ENCODE measurements at regions not wholly inside any gene's neighbourhood (a gene's known extent, or its start where the extent isn't known, plus 50 kb on each side); places are given as distances from the start of the nearest gene placed in this dataset.

DNA sequence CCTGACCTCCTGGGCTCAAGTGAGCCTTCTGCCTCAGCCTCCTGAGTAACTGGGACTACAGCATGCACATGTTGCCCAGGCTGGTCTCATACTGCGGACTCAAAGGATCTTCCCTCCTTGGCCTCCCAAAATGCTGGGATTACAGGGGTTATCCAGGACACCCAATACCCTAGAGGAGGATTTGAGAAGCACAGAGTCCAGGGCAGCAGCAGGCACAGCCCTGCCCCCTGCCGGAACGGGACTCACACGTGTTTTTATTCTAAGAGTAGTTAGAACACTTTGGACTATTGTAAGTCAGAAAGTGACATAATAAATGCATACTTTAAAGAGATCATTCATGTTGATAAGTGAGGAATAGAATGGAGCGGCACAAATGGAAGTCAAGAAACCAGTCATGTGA, 80.2 kb downstream of the C6orf118 start:
- no peak for DNase-seq

DNA sequence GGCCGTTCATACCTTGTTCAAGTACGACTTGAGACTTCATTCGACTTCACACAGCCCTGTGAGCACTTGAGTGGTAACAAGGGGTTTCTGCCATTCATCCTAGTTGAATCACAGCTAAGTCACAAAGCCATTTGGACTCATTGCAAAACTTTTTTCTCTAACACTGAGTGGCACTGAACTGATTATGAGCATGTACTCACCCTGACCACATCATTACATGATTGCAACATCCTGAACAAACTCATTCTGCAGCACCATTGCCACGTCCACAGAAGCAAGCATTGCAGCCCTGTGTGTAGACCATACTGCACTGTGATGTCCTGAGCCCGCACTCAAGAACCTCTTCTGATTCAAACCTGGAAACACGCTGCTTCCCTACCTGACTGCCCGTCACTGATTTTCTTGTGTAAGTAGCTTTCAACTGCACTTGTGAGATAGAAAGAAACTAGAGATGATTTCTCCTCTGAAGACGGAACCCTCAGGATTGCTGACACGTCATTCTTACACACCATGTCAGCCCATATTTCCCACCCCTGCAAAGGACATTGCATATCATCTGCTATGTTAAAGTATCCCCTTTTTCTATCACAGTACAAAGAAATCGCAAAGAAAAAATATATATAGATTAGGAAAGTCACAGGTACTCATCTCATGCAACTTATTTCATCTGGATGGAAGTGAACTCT, 81.6 kb downstream of the C6orf118 start:
- no peak for DNase-seq

DNA sequence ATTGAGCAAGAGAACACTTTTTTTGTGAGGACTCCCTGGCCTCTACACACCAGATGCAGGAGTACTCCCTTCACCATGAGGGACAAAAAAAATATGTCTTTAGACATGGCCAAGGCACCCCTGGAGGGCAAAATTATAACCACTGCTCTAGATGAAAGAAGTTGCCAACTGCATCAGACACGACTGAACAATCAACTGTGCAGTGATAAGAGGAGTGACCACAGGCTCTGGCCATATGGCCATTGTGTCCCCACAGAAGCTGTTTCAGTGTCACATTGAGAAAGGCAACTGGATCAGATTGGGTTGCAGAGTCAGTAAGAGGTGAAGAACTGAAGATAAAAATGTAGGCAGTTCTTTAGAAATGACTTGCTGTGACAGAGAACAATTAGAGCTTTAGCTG, 85.7 kb downstream of the C6orf118 start:
- no peak for DNase-seq

DNA sequence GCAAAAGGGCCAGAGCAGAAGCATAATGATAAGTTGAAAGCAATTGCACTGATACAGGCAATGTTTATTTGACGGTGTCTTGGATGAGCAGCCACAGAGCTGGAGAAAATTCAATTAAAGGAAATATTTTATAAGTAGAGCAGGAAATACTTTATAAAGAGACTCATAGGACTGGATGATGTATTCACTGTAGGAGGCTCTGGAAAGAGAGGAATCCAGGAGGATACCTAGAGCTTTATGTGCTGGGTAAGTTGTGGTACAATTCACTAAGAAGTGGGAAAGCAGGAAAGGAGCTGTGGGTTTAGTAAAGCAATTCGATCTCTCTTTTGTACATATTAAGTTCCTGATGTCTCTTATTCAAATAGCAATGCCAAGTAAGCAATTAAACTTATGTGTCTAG, 86.3 kb downstream of the C6orf118 start:
- no peak for DNase-seq

DNA sequence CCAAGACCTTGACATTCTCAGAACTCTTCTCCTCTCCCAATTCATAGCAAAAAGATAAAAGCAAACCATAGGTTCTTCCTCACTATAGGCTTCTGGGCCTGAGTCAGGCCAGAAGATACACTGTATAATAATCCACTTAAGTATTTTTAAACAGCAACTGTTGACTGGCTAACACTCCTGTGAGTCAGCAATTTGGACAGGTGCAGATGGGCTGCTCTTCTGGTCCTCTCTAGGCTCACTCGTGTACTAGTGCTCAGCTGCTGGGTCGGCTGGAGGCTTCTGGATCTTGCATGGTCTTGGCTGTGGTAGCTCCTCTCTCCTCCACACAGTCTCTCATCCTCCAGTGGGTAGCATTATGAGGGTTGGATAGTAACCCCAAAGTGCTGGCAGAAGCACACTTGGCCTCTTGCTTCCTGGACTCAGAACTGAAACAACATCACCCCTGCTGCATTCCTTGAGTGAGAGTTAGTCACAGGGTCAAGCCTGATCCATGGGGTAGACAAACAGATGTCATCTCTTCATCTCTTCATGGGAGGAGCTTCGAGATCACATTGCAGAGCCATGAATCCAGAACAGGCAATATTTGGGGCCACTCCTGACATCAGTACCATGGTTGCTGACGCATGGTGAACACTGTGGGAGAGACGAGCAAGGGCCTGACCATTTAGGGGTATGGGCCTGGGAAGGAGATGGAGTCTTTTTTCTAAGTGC, 86.9 kb downstream of the C6orf118 start:
- DNase-seq = no peak

GRCh38 chr6:165220045-165220444, 89.4 kb downstream of the C6orf118 start:
- DNase-seq = no peak

- no peak for DNase-seq
These were observed 89.8 kb downstream of the C6orf118 start for GRCh38 chr6:165219629-165220028.

- DNase-seq = no peak
These were observed 90.6 kb downstream of the C6orf118 start for GRCh38 chr6:165218829-165219228.

- DNase-seq = no peak
These were observed 102.6 kb downstream of the C6orf118 start for GRCh38 chr6:165206798-165207197.

GRCh38 chr6:165205632-165206031, 103.8 kb downstream of the C6orf118 start:
- no peak for DNase-seq

- no peak for DNase-seq
These were observed 104.4 kb downstream of the C6orf118 start for GRCh38 chr6:165204807-165205545.

DNA sequence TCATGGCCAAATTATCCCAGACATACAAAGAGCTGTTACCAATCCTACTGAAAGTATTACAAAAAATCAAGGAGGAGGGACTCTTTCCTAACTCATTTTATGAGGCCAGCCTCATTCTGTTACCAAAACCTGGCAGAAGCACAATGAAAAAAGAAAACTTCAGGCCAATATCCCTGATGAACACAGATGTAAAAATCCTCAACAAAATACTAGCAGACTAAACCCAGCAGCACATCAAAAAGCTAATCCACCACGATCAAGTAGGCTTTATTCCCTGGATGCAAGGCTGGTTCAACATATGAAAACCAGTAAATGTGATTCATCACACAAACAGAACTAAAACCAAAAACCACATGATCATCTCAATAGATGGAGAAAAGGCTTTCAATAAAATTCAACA, 109.2 kb downstream of the C6orf118 start:
- DNase-seq = no peak

DNA sequence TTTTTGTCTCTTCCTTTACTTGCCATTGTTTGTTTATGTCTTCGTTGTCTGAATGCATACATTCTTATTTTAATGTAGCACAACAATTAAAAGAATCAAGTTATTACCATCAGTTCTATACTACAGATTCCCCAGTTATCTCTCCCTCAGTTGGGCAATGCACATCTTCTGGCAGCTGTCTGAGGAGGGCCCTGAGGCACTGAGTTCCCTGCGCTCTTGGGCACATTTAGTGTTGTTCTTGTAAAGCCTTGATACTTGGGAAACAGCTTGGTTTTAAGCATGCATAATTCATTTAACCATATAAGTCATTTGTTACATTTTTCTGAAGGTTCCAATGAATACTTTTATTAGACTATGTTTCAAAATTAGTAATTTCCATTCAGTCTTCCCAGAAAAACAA, 117.9 kb downstream of the C6orf118 start:
- no peak for DNase-seq

GRCh38 chr6:165186441-165187205, 122.8 kb downstream of the C6orf118 start:
- no peak for DNase-seq

DNA sequence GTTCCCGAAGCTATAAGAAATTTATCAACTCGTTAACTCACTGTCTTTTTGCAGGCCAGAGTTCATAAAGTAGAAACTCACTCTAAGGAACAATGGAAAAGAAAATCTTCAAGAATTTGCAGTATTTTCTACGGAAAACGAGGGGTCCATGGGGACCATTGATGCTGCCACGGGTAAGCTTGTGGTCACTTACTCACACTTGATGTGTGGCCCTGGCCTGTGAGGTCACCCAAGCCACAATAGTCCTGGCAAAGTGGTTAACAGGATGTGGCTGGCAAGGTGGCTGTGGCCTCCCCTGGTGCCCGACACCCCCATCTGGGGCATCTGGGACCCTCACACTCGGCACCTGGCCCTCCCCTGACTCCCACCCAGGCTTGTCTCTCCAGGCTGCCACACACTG, 123.4 kb downstream of the C6orf118 start:
- no peak for DNase-seq

GRCh38 chr6:165184192-165184979, 125.0 kb downstream of the C6orf118 start:
- no peak for DNase-seq

DNA sequence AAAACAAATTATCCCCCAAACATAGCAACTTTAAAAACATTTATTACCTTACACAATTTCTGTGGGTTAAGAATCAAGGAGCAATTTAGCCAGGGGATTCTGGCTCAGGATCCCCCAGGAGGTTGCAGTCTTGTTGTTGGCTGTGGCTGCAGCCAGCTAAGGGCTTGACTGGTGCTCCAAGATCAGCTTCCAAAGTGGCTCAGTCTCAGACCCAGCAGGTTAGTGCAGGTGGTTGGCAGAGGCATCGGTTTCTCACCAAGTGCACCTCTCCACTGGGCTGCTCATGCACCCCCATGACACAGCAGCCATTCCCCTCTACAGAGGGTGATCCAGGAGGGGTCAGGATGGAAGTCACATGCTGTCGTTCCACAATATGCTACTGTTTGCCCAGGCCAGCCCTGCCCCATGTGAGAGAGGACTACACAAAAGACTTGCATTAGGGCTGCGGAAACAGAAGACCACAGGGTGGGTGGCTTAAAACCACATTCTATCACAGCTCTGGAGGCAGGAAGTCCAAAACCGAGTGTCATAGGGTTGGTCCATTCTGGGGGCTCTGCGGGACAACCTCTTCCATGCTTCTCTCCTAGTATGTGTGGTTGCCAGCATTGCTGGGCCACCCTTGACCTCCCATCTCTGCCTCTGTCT, 125.8 kb downstream of the C6orf118 start:
- no peak for DNase-seq

GRCh38 chr6:165183071-165183470, 126.3 kb downstream of the C6orf118 start:
- no peak for DNase-seq

DNA sequence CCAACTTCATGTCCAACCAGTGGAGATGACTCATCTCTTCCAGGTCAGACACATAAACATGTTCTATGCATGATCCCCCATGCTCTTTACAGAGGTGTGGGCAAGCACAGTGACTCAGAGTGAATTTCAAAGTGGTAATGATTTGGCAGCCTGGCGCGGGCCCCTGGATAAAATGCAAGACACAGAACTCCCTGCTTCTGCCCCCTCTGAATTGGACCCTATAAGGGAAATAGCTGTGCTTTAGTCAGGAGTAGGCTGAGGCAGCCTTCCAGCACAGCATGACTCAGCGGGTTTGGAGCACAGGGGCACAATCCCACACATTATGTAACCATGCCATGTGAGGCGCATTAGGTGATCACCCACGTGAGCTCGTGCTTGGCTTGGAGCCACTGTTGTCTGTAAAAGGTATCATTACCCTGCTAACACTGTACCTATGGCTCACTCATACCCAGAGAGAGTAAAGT, 127.4 kb downstream of the C6orf118 start:
- DNase-seq = no peak

GRCh38 chr6:165178056-165178455, 131.3 kb downstream of the C6orf118 start:
- no peak for DNase-seq

DNA sequence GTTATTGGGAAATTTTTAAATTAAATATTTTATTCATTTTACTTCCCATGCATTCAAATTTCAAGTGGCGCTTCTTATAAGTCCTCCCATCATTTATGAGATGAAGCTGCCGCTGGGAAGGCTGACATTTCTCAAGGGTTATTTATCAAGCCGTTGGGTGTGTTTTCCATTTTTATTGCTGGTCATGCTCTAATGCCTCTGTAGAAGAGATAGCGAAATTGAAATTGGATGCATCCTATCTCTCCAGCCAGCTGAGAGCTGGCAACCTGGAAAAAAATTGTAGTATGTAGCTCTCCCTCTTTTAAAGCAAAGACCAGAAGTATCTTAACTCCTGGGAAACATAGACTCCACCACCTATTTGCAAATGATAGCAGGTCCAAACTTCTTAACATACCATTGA, 135.9 kb downstream of the C6orf118 start:
- DNase-seq = no peak

- no peak for DNase-seq
These were observed 141.5 kb downstream of the C6orf118 start for GRCh38 chr6:165167861-165168260.
